ENCODE measurements at regions not wholly inside any gene's neighbourhood (a gene's known extent, or its start where the extent isn't known, plus 50 kb on each side); places are given as distances from the start of the nearest gene placed in this dataset.

DNA sequence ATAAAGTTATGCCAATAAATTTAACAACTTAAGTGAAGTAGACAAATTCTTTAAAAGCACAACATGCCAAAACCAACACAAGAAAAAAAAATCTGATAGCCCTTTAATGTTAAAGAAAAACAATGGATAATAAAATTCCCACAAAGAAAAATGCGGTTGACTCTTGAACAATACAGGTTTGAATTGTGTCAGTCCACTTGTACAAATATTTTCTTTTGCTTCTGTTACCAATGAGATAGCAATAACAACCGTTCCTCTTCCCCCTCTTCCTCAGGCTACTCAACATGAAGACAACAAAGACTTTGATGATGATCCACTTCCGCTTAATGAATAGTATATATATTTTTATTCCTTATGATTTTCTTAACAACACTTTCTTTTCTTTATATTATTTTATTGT, 283.9 kb upstream of the MAN1A1 start:
- TF ChIP-seq, protein P1, sequence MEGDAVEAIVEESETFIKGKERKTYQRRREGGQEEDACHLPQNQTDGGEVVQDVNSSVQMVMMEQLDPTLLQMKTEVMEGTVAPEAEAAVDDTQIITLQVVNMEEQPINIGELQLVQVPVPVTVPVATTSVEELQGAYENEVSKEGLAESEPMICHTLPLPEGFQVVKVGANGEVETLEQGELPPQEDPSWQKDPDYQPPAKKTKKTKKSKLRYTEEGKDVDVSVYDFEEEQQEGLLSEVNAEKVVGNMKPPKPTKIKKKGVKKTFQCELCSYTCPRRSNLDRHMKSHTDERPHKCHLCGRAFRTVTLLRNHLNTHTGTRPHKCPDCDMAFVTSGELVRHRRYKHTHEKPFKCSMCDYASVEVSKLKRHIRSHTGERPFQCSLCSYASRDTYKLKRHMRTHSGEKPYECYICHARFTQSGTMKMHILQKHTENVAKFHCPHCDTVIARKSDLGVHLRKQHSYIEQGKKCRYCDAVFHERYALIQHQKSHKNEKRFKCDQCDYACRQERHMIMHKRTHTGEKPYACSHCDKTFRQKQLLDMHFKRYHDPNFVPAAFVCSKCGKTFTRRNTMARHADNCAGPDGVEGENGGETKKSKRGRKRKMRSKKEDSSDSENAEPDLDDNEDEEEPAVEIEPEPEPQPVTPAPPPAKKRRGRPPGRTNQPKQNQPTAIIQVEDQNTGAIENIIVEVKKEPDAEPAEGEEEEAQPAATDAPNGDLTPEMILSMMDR (IDR thresholded peaks at IDR 0.05): no peak
- no peak for TF ChIP-seq POLR2A (IDR thresholded peaks at IDR 0.05)

Data from Peyer's patch (tissue), 4 donors.